GM23338 (cell line): ENCODE measurements at regions not wholly inside any gene's neighbourhood (a gene's known extent, or its start where the extent isn't known, plus 50 kb on each side); places are given as distances from the start of the nearest gene placed in this dataset.

Experiments
- ATAC-seq: fragments of 200-7000 bp; cut with Tn5 transposase; 3 replicates; pipeline ENCODE4 v1.9.1; 2020
- DNase-seq: peaks from one replicate; pipeline ENCODE4 v3.0.0-alpha.2; 2015; ENCODE audit warnings: low spot score
- H2AFZ ChIP-seq: fragments of 200-600 bp; sonication (generic); 2 replicates; pipeline ENCODE4 v1.8.0; 2016; ENCODE audit warnings: antibody characterized with exemption, mild to moderate bottlenecking, moderate library complexity
- H3F3A ChIP-seq: fragments of 200-600 bp; sonication (generic); replicated peaks from 2 replicates; pipeline ENCODE4 v1.8.0; 2017; ENCODE audit warnings: antibody characterized with exemption, mixed run types, low read depth
- H3K27ac ChIP-seq: fragments of 200-600 bp; sonication (generic); 2 replicates; pipeline ENCODE4 v1.6.1; 2016; ENCODE audit warnings: low read depth
- H3K27me3 ChIP-seq: fragments of 200-600 bp; sonication (generic); 2 replicates; pipeline ENCODE4 v1.8.0; 2016; ENCODE audit warnings: mild to moderate bottlenecking, mixed run types, moderate library complexity; ENCODE audit not compliant: insufficient read depth
- H3K36me3 ChIP-seq: fragments of 200-600 bp; sonication (generic); 2 replicates; pipeline ENCODE4 v1.8.0; 2016; ENCODE audit warnings: mild to moderate bottlenecking; ENCODE audit not compliant: insufficient read depth
- H3K4me1 ChIP-seq: fragments of 200-600 bp; sonication (generic); 2 replicates; pipeline ENCODE4 v1.8.0; 2016; ENCODE audit warnings: mild to moderate bottlenecking, moderate library complexity; ENCODE audit not compliant: insufficient read depth
- H3K4me2 ChIP-seq: fragments of 200-600 bp; sonication (generic); 2 replicates; pipeline ENCODE4 v1.7.1; 2017; ENCODE audit warnings: mixed run types
- H3K4me3 ChIP-seq: fragments of 200-600 bp; sonication (generic); 2 replicates; pipeline ENCODE4 v1.6.1; 2016; ENCODE audit warnings: mixed run types
- H3K79me2 ChIP-seq: fragments of 200-600 bp; sonication (generic); replicated peaks from 2 replicates; pipeline ENCODE4 v1.8.0; 2017; ENCODE audit warnings: mild to moderate bottlenecking; ENCODE audit not compliant: insufficient read depth
- H3K9me2 ChIP-seq: fragments of 200-600 bp; sonication (generic); 2 replicates; pipeline ENCODE4 v1.8.0; 2017; ENCODE audit not compliant: insufficient read depth
- H4K20me1 ChIP-seq: fragments of 200-600 bp; sonication (generic); replicated peaks from 2 replicates; pipeline ENCODE4 v1.8.0; 2017; ENCODE audit warnings: mild to moderate bottlenecking; ENCODE audit not compliant: insufficient read depth
- H3K27ac Mint-ChIP-seq: 2 replicates; pipeline ENCODE4 v1.8.0; 2020; ENCODE audit warnings: inconsistent platforms, mild to moderate bottlenecking, moderate library complexity, mixed read lengths
- H3K27me3 Mint-ChIP-seq: 3 replicates; pipeline ENCODE4 v1.8.0; 2022; ENCODE audit warnings: low read depth, mild to moderate bottlenecking, moderate library complexity, mixed read lengths, inconsistent platforms; ENCODE audit not compliant: insufficient read depth, poor library complexity
- H3K36me3 Mint-ChIP-seq: 3 replicates; pipeline ENCODE4 v1.8.0; 2021; ENCODE audit warnings: low read depth, mild to moderate bottlenecking, inconsistent platforms, moderate library complexity, mixed read lengths
- H3K4me1 Mint-ChIP-seq: 3 replicates; pipeline ENCODE4 v1.8.0; 2020; ENCODE audit warnings: mild to moderate bottlenecking, inconsistent platforms, mixed read lengths
- H3K4me3 Mint-ChIP-seq: 3 replicates; pipeline ENCODE4 v1.8.0; 2021; ENCODE audit warnings: moderate library complexity, mild to moderate bottlenecking, inconsistent platforms, mixed read lengths
- H3K9me3 Mint-ChIP-seq: 3 replicates; pipeline ENCODE4 v1.8.0; 2020; ENCODE audit warnings: moderate library complexity, mild to moderate bottlenecking, inconsistent platforms, mixed read lengths
- CREB1 ChIP-seq: fragments of 250-450 bp; sonication (Bioruptor Pico); IDR thresholded peaks from 2 replicates; pipeline ENCODE4 v1.5.0; 2020; ENCODE audit warnings: low read depth, mild to moderate bottlenecking, moderate library complexity
- CTCF ChIP-seq, 2 experiments: fragments of 200-600 bp in 1 of 2; sonication (generic) in 1 of 2; conservative IDR thresholded peaks; 2 replicates each; pipeline versions ENCODE4 v1.5.1 to v1.6.1; 2016 to 2017; ENCODE audit warnings: antibody characterized with exemption in 2 of 2, low read depth in 2 of 2, mild to moderate bottlenecking in 2 of 2, moderate library complexity in 1 of 2
- ETS1 ChIP-seq: IDR thresholded peaks from 2 replicates; pipeline ENCODE4 v1.6.1; 2016; ENCODE audit warnings: antibody characterized with exemption
- EZH2 ChIP-seq: fragments of 200-600 bp; sonication (generic); IDR thresholded peaks from one replicate; pipeline ENCODE4 v1.8.0; 2017; ENCODE audit warnings: antibody characterized with exemption, mild to moderate bottlenecking, low read depth; ENCODE audit not compliant: unreplicated experiment
- EZH2phosphoT487 ChIP-seq: fragments of 200-600 bp; sonication (generic); IDR thresholded peaks from one replicate; pipeline ENCODE4 v1.8.1; 2018; ENCODE audit warnings: antibody characterized with exemption; ENCODE audit not compliant: unreplicated experiment
- JUNB ChIP-seq: IDR thresholded peaks from one replicate; pipeline ENCODE4 v1.6.1; 2016; ENCODE audit warnings: antibody characterized with exemption; ENCODE audit not compliant: unreplicated experiment
- NANOG ChIP-seq: IDR thresholded peaks from 2 replicates; pipeline ENCODE4 v1.6.1; 2016; ENCODE audit warnings: antibody characterized with exemption, borderline replicate concordance
- POLR2AphosphoS5 ChIP-seq: IDR thresholded peaks from 2 replicates; pipeline ENCODE4 v1.6.1; 2016; ENCODE audit warnings: antibody characterized with exemption, low read depth
- REST ChIP-seq: IDR thresholded peaks from one replicate; pipeline ENCODE4 v1.6.1; 2018; ENCODE audit warnings: antibody characterized with exemption; ENCODE audit not compliant: unreplicated experiment
- STAT1 ChIP-seq: IDR thresholded peaks from one replicate; pipeline ENCODE4 v1.6.1; 2016; ENCODE audit warnings: antibody characterized with exemption; ENCODE audit not compliant: unreplicated experiment
- ZNF114 ChIP-seq: fragments of 250-450 bp; sonication (Bioruptor Pico); IDR thresholded peaks from 2 replicates; pipeline ENCODE4 v1.5.0; 2020; ENCODE audit warnings: mild to moderate bottlenecking, moderate library complexity
- ZNF331 ChIP-seq: fragments of 250-450 bp; sonication (Bioruptor Pico); IDR thresholded peaks from 2 replicates; pipeline ENCODE4 v1.5.0; 2020; ENCODE audit warnings: low read depth, mild to moderate bottlenecking, moderate library complexity

GRCh38 chr5:82601077-82601476 is 322.9 kb upstream of the RPS23 start:
- Histone ChIP-seq H3K9me2 (0 out of 2 replicates have a peak, but pooled peaks cover 3% of the 10 kb centered on the region), H3F3A (no peaks in the 10 kb centered on the region), H3K4me3 (no peak overlapping the region), H3K36me3 (no peaks in the 10 kb centered on the region), H4K20me1 (no peaks in the 10 kb centered on the region), H3K4me1 (peaks cover 16% of the 10 kb centered on the region), H3K79me2 (no peaks in the 10 kb centered on the region), H3K27me3 (no peaks in the 10 kb centered on the region), H2AFZ (no peak overlapping the region), H3K27ac (no peak overlapping the region), H3K4me2 (no peak overlapping the region)
- Mint-ChIP-seq H3K9me3 (peaks cover 1% of the 10 kb centered on the region; the same call in 1 of the 3 replicates), H3K27me3 (no peaks in the 10 kb centered on the region), H3K27ac (no peak overlapping the region), H3K36me3 (peaks cover 1% of the 10 kb centered on the region; the same call in 2 of the 3 replicates), H3K4me3 (no peak overlapping the region), H3K4me1 (peaks cover 17% of the 10 kb centered on the region)
- DNase-seq (no peak), ATAC-seq (no peak)
- TF ChIP-seq JUNB, result no peak
- no peak for TF ChIP-seq POLR2AphosphoS5
- no peak for TF ChIP-seq CTCF (conservative IDR thresholded peaks at IDR 0.05; ENCODE audit: low read depth in 2 of 2)
- TF ChIP-seq STAT1, result no peak
- TF ChIP-seq ZNF114, result no peak
- no peak for TF ChIP-seq EZH2
- TF ChIP-seq NANOG, result no peak
- no peak for TF ChIP-seq ZNF331 (CRISPR knock-in tag)
- no peak for TF ChIP-seq ETS1

GRCh38 chr5:82599692-82600091 is 321.5 kb upstream of the RPS23 start:
- Histone ChIP-seq H3K9me2 (no peaks in the 10 kb centered on the region), H3K4me3 (no peak overlapping the region), H3K4me2 (no peak overlapping the region), H3K27ac (no peak overlapping the region), H3K27me3 (no peaks in the 10 kb centered on the region), H2AFZ (no peak overlapping the region), H3K36me3 (no peaks in the 10 kb centered on the region), H3K79me2 (no peaks in the 10 kb centered on the region), H4K20me1 (no peaks in the 10 kb centered on the region), H3F3A (no peaks in the 10 kb centered on the region), H3K4me1 (peaks cover 28% of the 10 kb centered on the region)
- no peaks in the 10 kb centered on the region for H3K9me3 Mint-ChIP-seq
- no peak for ATAC-seq
- no peak overlapping the region for H3K27ac Mint-ChIP-seq
- no peaks in the 10 kb centered on the region for H3K36me3 Mint-ChIP-seq
- no peak overlapping the region for H3K4me3 Mint-ChIP-seq
- H3K27me3 Mint-ChIP-seq, result peaks cover 2% of the 10 kb centered on the region
- DNase-seq, result no peak
- peaks cover 28% of the 10 kb centered on the region for H3K4me1 Mint-ChIP-seq
- no peak for TF ChIP-seq POLR2AphosphoS5
- TF ChIP-seq STAT1, result no peak
- TF ChIP-seq CREB1 (CRISPR knock-in tag), result no peak
- TF ChIP-seq NANOG, result no peak
- TF ChIP-seq EZH2, result no peak
- TF ChIP-seq REST, result no peak
- TF ChIP-seq CTCF (conservative IDR thresholded peaks at IDR 0.05; ENCODE audit: low read depth in 2 of 2), result no peak
- no peak for TF ChIP-seq ZNF114
- no peak for TF ChIP-seq JUNB
- TF ChIP-seq ETS1, result no peak
- no peak for TF ChIP-seq EZH2phosphoT487
